ENCODE measurements at regions not wholly inside any gene's neighbourhood (a gene's known extent, or its start where the extent isn't known, plus 50 kb on each side); places are given as distances from the start of the nearest gene placed in this dataset.

DNA sequence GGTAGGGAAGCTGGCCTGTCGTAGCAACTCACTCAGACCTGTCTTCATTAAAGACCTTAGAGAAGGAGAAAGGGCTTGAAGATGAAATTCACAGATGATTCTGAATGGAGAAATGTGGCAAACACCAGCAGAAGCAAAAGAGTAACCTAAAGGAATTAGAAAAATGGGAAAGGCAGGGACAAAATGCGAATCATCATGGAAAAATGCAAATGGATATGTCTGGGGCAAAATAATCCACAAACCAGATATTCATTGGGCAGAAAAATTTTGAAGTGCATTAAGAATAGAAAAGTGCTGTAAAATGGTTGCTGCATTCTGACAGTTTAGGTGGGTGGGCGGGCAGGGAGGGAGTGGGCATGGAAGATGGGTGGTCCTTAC, 156.9 kb upstream of the RASGRP1 start:
- Histone ChIP-seq H3K79me2 (ENCODE audit: insufficient read depth, low read length) (no peaks in the 10 kb centered on the region), H2AFZ (ENCODE audit: insufficient read depth, low read depth, low read length, poor library complexity, severe bottlenecking) (no peak overlapping the region), H3K9me3 (replicated peaks in 1 of 2; ENCODE audit: control insufficient read depth in 1 of 2, insufficient read depth in 1 of 2, low read length in 2 of 2) (no peaks in the 10 kb centered on the region), H3K4me3 (replicated peaks in 1 of 3; ENCODE audit: low read depth in 2 of 3, low read length in 3 of 3) (no peak overlapping the region), H4K20me1 (ENCODE audit: insufficient read depth, low read length) (no peaks in the 10 kb centered on the region), H3K36me3 (replicated peaks in 1 of 2; ENCODE audit: control insufficient read depth in 1 of 2, insufficient read depth in 2 of 2, low read length in 2 of 2) (no peaks in the 10 kb centered on the region), H3K27ac (ENCODE audit: low read depth in 1 of 2, low read length in 2 of 2) (no peak overlapping the region), H3K4me1 (ENCODE audit: control insufficient read depth in 1 of 2, insufficient read depth in 2 of 2, low read length in 2 of 2) (no peaks in the 10 kb centered on the region), H3K9ac (ENCODE audit: insufficient read depth, low read length, poor library complexity, severe bottlenecking) (no peak overlapping the region), H3K4me2 (replicated peaks; ENCODE audit: extremely low read depth, low read length, poor library complexity, severe bottlenecking) (no peak overlapping the region), H3K27me3 (ENCODE audit: control insufficient read depth in 2 of 2, insufficient read depth in 2 of 2, low read length in 2 of 2) (no peaks in the 10 kb centered on the region)
- DNase-seq: no peak
- peaks cover 0 to 1% (median 0%) of the 10 kb centered on the region in 7 donors for H3K9me3 Mint-ChIP-seq
- no peaks in the 10 kb centered on the region for H3K36me3 Mint-ChIP-seq
- WGBS (ENCODE audit: insufficient coverage): 100% methylated on average over 2 of the region's 3 CpGs
- TF ChIP-seq CTCF (IDR thresholded peaks at IDR 0.05): no peak
- intact Hi-C loops (cut with micrococcal nuclease): no loop called here
- no peak overlapping the region for H3K4me3 Mint-ChIP-seq
- H3K27me3 Mint-ChIP-seq (ENCODE audit: low read depth in 3 of 3): peaks cover 0 to 2% (median 2%) of the 10 kb centered on the region in 3 donors
- no peak overlapping the region for H3K27ac Mint-ChIP-seq
- no peaks in the 10 kb centered on the region for H3K4me1 Mint-ChIP-seq

DNA sequence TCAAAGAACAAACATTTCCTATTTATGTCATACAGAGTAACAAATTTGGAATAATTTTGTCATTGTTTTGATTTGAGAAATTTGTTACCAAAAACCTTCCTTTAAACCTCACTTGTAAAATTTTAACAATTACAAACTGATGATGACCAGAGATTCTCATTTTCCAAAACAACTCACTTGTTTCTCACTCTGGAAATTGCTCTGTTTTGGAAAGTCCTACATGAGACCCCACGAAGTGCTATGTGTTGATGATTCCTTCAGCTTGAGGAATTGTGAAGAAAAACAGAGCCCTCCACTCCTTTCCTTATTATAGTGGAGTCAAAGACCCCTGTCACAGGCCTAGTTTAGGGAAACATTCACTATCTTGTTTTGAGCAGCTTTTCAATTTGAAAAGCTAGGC, 157.6 kb upstream of the RASGRP1 start:
- no peak overlapping the region for H2AFZ ChIP-seq (ENCODE audit: insufficient read depth, low read depth, low read length, poor library complexity, severe bottlenecking)
- no peak overlapping the region for H3K27ac Mint-ChIP-seq
- no peaks in the 10 kb centered on the region for H3K9me3 ChIP-seq (replicated peaks in 1 of 2; ENCODE audit: control insufficient read depth in 1 of 2, insufficient read depth in 1 of 2, low read length in 2 of 2)
- no CpG with 5 or more reads among the region's 1 CpG for WGBS (ENCODE audit: insufficient coverage)
- intact Hi-C loops (cut with micrococcal nuclease): no loop called here
- no peaks in the 10 kb centered on the region for H3K79me2 ChIP-seq (ENCODE audit: insufficient read depth, low read length)
- H3K4me3 Mint-ChIP-seq: no peak overlapping the region
- peaks cover 0 to 1% (median 0%) of the 10 kb centered on the region in 7 donors for H3K9me3 Mint-ChIP-seq
- H4K20me1 ChIP-seq (ENCODE audit: insufficient read depth, low read length): no peaks in the 10 kb centered on the region
- TF ChIP-seq CTCF (IDR thresholded peaks at IDR 0.05): no peak
- no peaks in the 10 kb centered on the region for H3K36me3 Mint-ChIP-seq
- no peak overlapping the region for H3K27ac ChIP-seq (ENCODE audit: low read depth in 1 of 2, low read length in 2 of 2)
- H3K36me3 ChIP-seq (replicated peaks in 1 of 2; ENCODE audit: control insufficient read depth in 1 of 2, insufficient read depth in 2 of 2, low read length in 2 of 2): no peaks in the 10 kb centered on the region
- H3K9ac ChIP-seq (ENCODE audit: insufficient read depth, low read length, poor library complexity, severe bottlenecking): no peak overlapping the region
- no peak for DNase-seq
- peaks cover 2% of the 10 kb centered on the region in 3 donors for H3K27me3 Mint-ChIP-seq (ENCODE audit: low read depth in 3 of 3)
- no peak overlapping the region for H3K4me3 ChIP-seq (replicated peaks in 1 of 3; ENCODE audit: low read depth in 2 of 3, low read length in 3 of 3)
- H3K4me1 Mint-ChIP-seq: no peaks in the 10 kb centered on the region
- H3K27me3 ChIP-seq (ENCODE audit: control insufficient read depth in 2 of 2, insufficient read depth in 2 of 2, low read length in 2 of 2): no peaks in the 10 kb centered on the region
- H3K4me2 ChIP-seq (replicated peaks; ENCODE audit: extremely low read depth, low read length, poor library complexity, severe bottlenecking): no peak overlapping the region
- no peaks in the 10 kb centered on the region for H3K4me1 ChIP-seq (ENCODE audit: control insufficient read depth in 1 of 2, insufficient read depth in 2 of 2, low read length in 2 of 2)
